ENCODE measurements at regions not wholly inside any gene's neighbourhood (a gene's known extent, or its start where the extent isn't known, plus 50 kb on each side); places are given as distances from the start of the nearest gene placed in this dataset.

- TF ChIP-seq EZH2 (optimal IDR thresholded peaks at IDR 0.05; ENCODE audit: low read depth, low read length): no peak
- TF ChIP-seq, protein P1, sequence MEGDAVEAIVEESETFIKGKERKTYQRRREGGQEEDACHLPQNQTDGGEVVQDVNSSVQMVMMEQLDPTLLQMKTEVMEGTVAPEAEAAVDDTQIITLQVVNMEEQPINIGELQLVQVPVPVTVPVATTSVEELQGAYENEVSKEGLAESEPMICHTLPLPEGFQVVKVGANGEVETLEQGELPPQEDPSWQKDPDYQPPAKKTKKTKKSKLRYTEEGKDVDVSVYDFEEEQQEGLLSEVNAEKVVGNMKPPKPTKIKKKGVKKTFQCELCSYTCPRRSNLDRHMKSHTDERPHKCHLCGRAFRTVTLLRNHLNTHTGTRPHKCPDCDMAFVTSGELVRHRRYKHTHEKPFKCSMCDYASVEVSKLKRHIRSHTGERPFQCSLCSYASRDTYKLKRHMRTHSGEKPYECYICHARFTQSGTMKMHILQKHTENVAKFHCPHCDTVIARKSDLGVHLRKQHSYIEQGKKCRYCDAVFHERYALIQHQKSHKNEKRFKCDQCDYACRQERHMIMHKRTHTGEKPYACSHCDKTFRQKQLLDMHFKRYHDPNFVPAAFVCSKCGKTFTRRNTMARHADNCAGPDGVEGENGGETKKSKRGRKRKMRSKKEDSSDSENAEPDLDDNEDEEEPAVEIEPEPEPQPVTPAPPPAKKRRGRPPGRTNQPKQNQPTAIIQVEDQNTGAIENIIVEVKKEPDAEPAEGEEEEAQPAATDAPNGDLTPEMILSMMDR (IDR thresholded peaks at IDR 0.05; ENCODE audit: low read length): no peak
- TF ChIP-seq EZH2phosphoT487 (IDR thresholded peaks at IDR 0.05; ENCODE audit: low read length): no peak
Observed at GRCh38 chr3:168909260-168909659, 754.3 kb downstream of the MECOM start.

Data from MM.1S (cell line).